ENCODE measurements at regions not wholly inside any gene's neighbourhood (a gene's known extent, or its start where the extent isn't known, plus 50 kb on each side); places are given as distances from the start of the nearest gene placed in this dataset.

- DNase-seq (no peak), ATAC-seq (no peak)
- H3K36me3 ChIP-seq = no peaks in the 10 kb centered on the region
- no peaks in the 10 kb centered on the region for H3K27me3 ChIP-seq
- intact Hi-C loops (cut with DNase I) = no loop called here
- no peak overlapping the region for H3K27ac ChIP-seq
- H3K4me3 ChIP-seq = no peak overlapping the region
- H3K9me3 ChIP-seq = peaks cover 0 to 3% of the 10 kb centered on the region in 2 donors
- no peaks in the 10 kb centered on the region for H3K4me1 ChIP-seq
- no peak for TF ChIP-seq CTCF (IDR thresholded peaks at IDR 0.05)
Observed at GRCh38 chr4:65960751-65961150, 290.5 kb upstream of the EPHA5 start.

GRCh38 chr4:65954416-65954815 is 284.1 kb upstream of the EPHA5 start:
- intact Hi-C loops (cut with DNase I) = no loop called here
- no peaks in the 10 kb centered on the region for H3K4me1 ChIP-seq
- no peaks in the 10 kb centered on the region for H3K27me3 ChIP-seq
- no peak overlapping the region for H3K4me3 ChIP-seq
- H3K9me3 ChIP-seq = peaks cover 0 to 3% of the 10 kb centered on the region in 2 donors
- TF ChIP-seq CTCF (IDR thresholded peaks at IDR 0.05) = no peak
- no peak for ATAC-seq
- DNase-seq = no peak
- no peaks in the 10 kb centered on the region for H3K36me3 ChIP-seq
- H3K27ac ChIP-seq = no peak overlapping the region

- Histone ChIP-seq H3K9me3 (no peaks in the 10 kb centered on the region), H3K27me3 (no peaks in the 10 kb centered on the region), H3K4me1 (no peaks in the 10 kb centered on the region), H3K36me3 (no peaks in the 10 kb centered on the region), H3K4me3 (no peak overlapping the region), H3K27ac (no peak overlapping the region)
- TF ChIP-seq CTCF (IDR thresholded peaks at IDR 0.05) = no peak
- DNase-seq (no peak), ATAC-seq (no peak)
- intact Hi-C loops (cut with DNase I) = no loop called here
Observed at GRCh38 chr4:65951177-65951576, 280.9 kb upstream of the EPHA5 start.

GRCh38 chr4:65943076-65943475 is 272.8 kb upstream of the EPHA5 start:
- Histone ChIP-seq H3K36me3 (no peaks in the 10 kb centered on the region), H3K4me1 (no peaks in the 10 kb centered on the region), H3K9me3 (no peaks in the 10 kb centered on the region), H3K27me3 (no peaks in the 10 kb centered on the region), H3K4me3 (no peak overlapping the region), H3K27ac (no peak overlapping the region)
- DNase-seq (no peak), ATAC-seq (no peak)
- intact Hi-C loops (cut with DNase I) = no loop called here
- TF ChIP-seq CTCF (IDR thresholded peaks at IDR 0.05) = no peak

DNA sequence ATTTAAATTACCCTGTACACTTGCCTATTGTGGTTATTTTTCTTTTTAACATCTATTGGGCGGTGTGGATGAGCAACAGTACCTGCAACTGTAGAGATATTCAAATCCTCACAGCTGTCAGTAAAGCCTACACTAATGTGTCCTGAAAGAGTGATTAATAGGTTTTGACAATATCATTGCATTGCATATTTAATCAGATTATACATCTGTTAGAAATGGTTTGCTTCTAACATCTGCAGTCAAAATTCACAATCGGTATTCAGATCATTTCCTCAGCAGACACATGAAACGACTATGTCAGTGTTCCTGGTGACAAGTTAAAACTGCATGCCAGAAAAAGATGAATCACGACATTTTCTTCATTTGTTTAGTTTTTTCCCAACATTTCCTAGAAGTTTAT is 254.6 kb upstream of the EPHA5 start:
- Histone ChIP-seq H3K4me1 (no peaks in the 10 kb centered on the region), H3K36me3 (no peaks in the 10 kb centered on the region), H3K9me3 (peaks cover 0 to 3% of the 10 kb centered on the region in 2 donors), H3K27me3 (no peaks in the 10 kb centered on the region), H3K27ac (no peak overlapping the region), H3K4me3 (no peak overlapping the region)
- intact Hi-C loops (cut with DNase I) = no loop called here
- no peak for TF ChIP-seq CTCF (IDR thresholded peaks at IDR 0.05)
- ATAC-seq (no peak), DNase-seq (no peak)
